Ovary (tissue), 3 donors: ENCODE measurements at regions not wholly inside any gene's neighbourhood (a gene's known extent, or its start where the extent isn't known, plus 50 kb on each side); places are given as distances from the start of the nearest gene placed in this dataset.

Experiments
- CTCF ChIP-seq, 3 donors: fragments of 450-650 bp in 2 of 3; fragments of 200-600 bp in 1 of 3; IDR thresholded peaks; one replicate each; pipeline versions ENCODE4 v1.5.1 to v1.8.0; 2016 to 2022; ENCODE audit warnings: antibody characterized with exemption in 3 of 3, mild to moderate bottlenecking in 1 of 3
- POLR2A ChIP-seq: fragments of 450-650 bp; IDR thresholded peaks from one replicate; pipeline ENCODE4 v1.6.1; 2017; ENCODE audit warnings: antibody characterized with exemption, mild to moderate bottlenecking, moderate library complexity
- donor health status: DM: no; HTN: no; CAD: no.

- TF ChIP-seq CTCF (IDR thresholded peaks at IDR 0.05) (no peak), POLR2A (no peak)
These were observed 64.3 kb upstream of the RAPGEF2 start for GRCh38 chr4:159038536-159038935.
